SK-N-SH (cell line): ENCODE measurements at regions not wholly inside any gene's neighbourhood (a gene's known extent, or its start where the extent isn't known, plus 50 kb on each side); places are given as distances from the start of the nearest gene placed in this dataset.

Source experiments
- CTCF ChIA-PET: fragments of 300-600, 350-600 bp; formaldehyde crosslinking; extraction: SDS; loops from one replicate; lab custom pipeline; 2021; lab: Yijun Ruan, JAX
- POLR2A ChIA-PET: fragments of 350-600 bp; sonication (Branson Sonifier 250); formaldehyde crosslinking; extraction: SDS; loops from one replicate; lab custom pipeline; 2020; ENCODE audit warnings: antibody characterized with exemption, inconsistent platforms; lab: Yijun Ruan, JAX
- DNase-seq: peaks from one replicate; pipeline ENCODE4 v3.0.0; 2012
- H2AFZ ChIP-seq: fragments of 200-600 bp; sonication (generic); 2 replicates; pipeline ENCODE4 v1.8.1; 2016; ENCODE audit warnings: antibody characterized with exemption, mild to moderate bottlenecking, low read depth
- H3F3A ChIP-seq: fragments of 200-600 bp; sonication (generic); replicated peaks from 2 replicates; pipeline ENCODE3; 2016; ENCODE audit warnings: antibody characterized with exemption, mild to moderate bottlenecking; ENCODE audit not compliant: insufficient read depth
- H3K27ac ChIP-seq, 2 experiments: fragments of 200-500 bp in 1 of 2; fragments of 200-600 bp in 1 of 2; sonication (Bioruptor generic) in 1 of 2; sonication (generic), shearing (Covaris generic) in 1 of 2; 2 replicates each; pipeline versions ENCODE4 v1.5.1 to v1.6.1; 2014 to 2016; ENCODE audit warnings: low read depth in 2 of 2, inconsistent platforms in 1 of 2, low read length in 1 of 2, mild to moderate bottlenecking in 1 of 2, mixed read lengths in 1 of 2
- H3K27me3 ChIP-seq: fragments of 200-600 bp; sonication (generic), shearing (Covaris generic); 2 replicates; pipeline ENCODE4 v1.6.1; 2016; ENCODE audit warnings: mixed run types; ENCODE audit not compliant: insufficient read depth
- H3K36me3 ChIP-seq, 2 experiments: fragments of 200-500 bp in 1 of 2; fragments of 200-600 bp in 1 of 2; sonication (Bioruptor generic) in 1 of 2; sonication (generic) in 1 of 2; replicated peaks in 1 of 2; 2 replicates each; pipeline versions ENCODE3 to v1.5.1; 2014 to 2016; ENCODE audit warnings: low read length in 1 of 2, mild to moderate bottlenecking in 1 of 2; ENCODE audit not compliant: insufficient read depth in 2 of 2, control insufficient read depth in 1 of 2
- H3K4me1 ChIP-seq, 2 experiments: fragments of 200-500 bp in 1 of 2; fragments of 200-600 bp in 1 of 2; sonication (Bioruptor generic) in 1 of 2; sonication (generic), shearing (Covaris generic) in 1 of 2; 2 replicates each; pipeline versions ENCODE4 v1.5.1 to v1.6.1; 2014 to 2016; ENCODE audit warnings: low read depth in 1 of 2, low read length in 1 of 2, mixed run types in 1 of 2; ENCODE audit not compliant: insufficient read depth in 2 of 2, control insufficient read depth in 1 of 2
- H3K4me2 ChIP-seq: fragments of 200-600 bp; sonication (generic), shearing (Covaris generic); 2 replicates; pipeline ENCODE4 v1.6.1; 2017; ENCODE audit warnings: mixed run types
- H3K4me3 ChIP-seq, 2 experiments: fragments of 200-500 bp in 1 of 2; fragments of 200-600 bp in 1 of 2; sonication (Bioruptor generic) in 1 of 2; sonication (generic), shearing (Covaris generic) in 1 of 2; 2 replicates each; pipeline versions ENCODE4 v1.5.1 to v1.8.1; 2014 to 2016; ENCODE audit warnings: low read depth in 2 of 2, inconsistent platforms in 1 of 2, low read length in 1 of 2, mild to moderate bottlenecking in 1 of 2, mixed read lengths in 1 of 2, moderate library complexity in 1 of 2
- H3K79me2 ChIP-seq: fragments of 200-600 bp; sonication (generic); 2 replicates; pipeline ENCODE4 v1.8.1; 2017; ENCODE audit warnings: mild to moderate bottlenecking; ENCODE audit not compliant: insufficient read depth
- H3K9ac ChIP-seq: fragments of 200-600 bp; sonication (generic); 2 replicates; pipeline ENCODE4 v1.6.1; 2017; ENCODE audit warnings: mixed run types
- H3K9me2 ChIP-seq: fragments of 200-600 bp; sonication (generic); 2 replicates; pipeline ENCODE4 v1.6.1; 2017; ENCODE audit warnings: mixed run types
- H3K9me3 ChIP-seq: fragments of 200-600 bp; sonication (generic); 2 replicates; pipeline ENCODE4 v1.6.1; 2017; ENCODE audit warnings: mixed run types, mild to moderate bottlenecking, moderate library complexity
- H4K20me1 ChIP-seq: fragments of 200-600 bp; sonication (generic); 2 replicates; pipeline ENCODE4 v1.6.1; 2017; ENCODE audit warnings: mild to moderate bottlenecking, mixed run types; ENCODE audit not compliant: insufficient read depth
- ELF1 ChIP-seq: IDR thresholded peaks from 2 replicates; pipeline ENCODE4 v1.4.0; 2012
- EZH2phosphoT487 ChIP-seq: fragments of 200-600 bp; sonication (generic); IDR thresholded peaks from 2 replicates; pipeline ENCODE4 v1.6.1; 2017; ENCODE audit warnings: low read depth, mixed run types, mild to moderate bottlenecking, antibody characterized with exemption, moderate library complexity, borderline replicate concordance
- GATA2 ChIP-seq: sonication (generic); formaldehyde crosslinking; IDR thresholded peaks from 2 replicates; pipeline ENCODE4 v1.5.0; 2020; ENCODE audit warnings: mild to moderate bottlenecking, missing genetic modification reagents
- IRF3 ChIP-seq: fragments of 150-350 bp; IDR thresholded peaks from 2 replicates; pipeline ENCODE4 v1.6.1; 2016; ENCODE audit warnings: mild to moderate bottlenecking, low read depth, low read length
- MEF2A ChIP-seq: IDR thresholded peaks from 2 replicates; pipeline ENCODE4 v1.4.0; 2012; ENCODE audit warnings: low read depth, borderline replicate concordance
- MXI1 ChIP-seq: IDR thresholded peaks from 2 replicates; pipeline ENCODE4 v1.6.1; 2012; ENCODE audit warnings: mild to moderate bottlenecking, low read depth, low read length, improper control_type of control experiment
- PBX3 ChIP-seq: IDR thresholded peaks from 2 replicates; pipeline ENCODE4; 2012
- POLR2AphosphoS5 ChIP-seq: IDR thresholded peaks from 2 replicates; pipeline ENCODE4 v1.6.1; 2012; ENCODE audit warnings: low read depth, low read length
- RAD21 ChIP-seq: IDR thresholded peaks from 2 replicates; pipeline ENCODE4 v1.6.1; 2012; ENCODE audit warnings: mild to moderate bottlenecking, low read length
- RCOR1 ChIP-seq: fragments of 150-350 bp; IDR thresholded peaks from 2 replicates; pipeline ENCODE4 v1.6.1; 2017; ENCODE audit warnings: antibody characterized with exemption, low read length
- REST ChIP-seq: IDR thresholded peaks from 2 replicates; pipeline ENCODE4 v1.6.1; 2012; ENCODE audit warnings: mild to moderate bottlenecking, low read depth, low read length, moderate library complexity
- RFX5 ChIP-seq: IDR thresholded peaks from 2 replicates; pipeline ENCODE4 v1.6.1; 2012; ENCODE audit warnings: mild to moderate bottlenecking, improper control_type of control experiment, low read length
- SIN3A ChIP-seq: IDR thresholded peaks from 2 replicates; pipeline ENCODE4 v1.6.1; 2012; ENCODE audit warnings: low read depth, mild to moderate bottlenecking, low read length, moderate library complexity, borderline replicate concordance
- SMC3 ChIP-seq: IDR thresholded peaks from 2 replicates; pipeline ENCODE4 v1.6.1; 2012; ENCODE audit warnings: low read depth, low read length, improper control_type of control experiment
- TEAD4 ChIP-seq: IDR thresholded peaks from 2 replicates; pipeline ENCODE4 v1.4.0; 2012; ENCODE audit warnings: mild to moderate bottlenecking, borderline replicate concordance; ENCODE audit not compliant: insufficient read depth
- USF2 ChIP-seq: fragments of 150-350 bp; IDR thresholded peaks from 2 replicates; pipeline ENCODE4 v1.6.1; 2017; ENCODE audit warnings: antibody characterized with exemption, low read length, low read depth, borderline replicate concordance
- YY1 ChIP-seq: IDR thresholded peaks from 2 replicates; pipeline ENCODE4 v1.4.0; 2012; ENCODE audit warnings: low read depth, mild to moderate bottlenecking
- WGBS: methylation state at CpG from one replicate; pipeline ENCODE4 v1.1.6; 2017; ENCODE audit warnings: low lambda C conversion rate; 5-methylcytosine and 5-hydroxymethylcytosine counted together

GRCh38 chr5:89992201-89992600 is 417.4 kb downstream of the CETN3 start:
- no peak for DNase-seq
- Histone ChIP-seq H4K20me1 (no peaks in the 10 kb centered on the region), H3K4me3 (no peak overlapping the region), H3K79me2 (no peaks in the 10 kb centered on the region), H3F3A (no peaks in the 10 kb centered on the region), H3K27me3 (no peaks in the 10 kb centered on the region), H3K4me2 (no peak overlapping the region), H3K9me2 (no peaks in the 10 kb centered on the region), H3K27ac (no peak overlapping the region), H3K9me3 (no peaks in the 10 kb centered on the region), H3K36me3 (no peaks in the 10 kb centered on the region), H3K9ac (no peak overlapping the region), H3K4me1 (no peaks in the 10 kb centered on the region), H2AFZ (no peak overlapping the region)
- 55% methylated on average over 3 of the region's 3 CpGs for WGBS
- POLR2A ChIA-PET: no interaction called here
- CTCF ChIA-PET: no interaction called here
- TF ChIP-seq RFX5 (no peak), GATA2 (CRISPR knock-in tag) (no peak), MEF2A (no peak), MXI1 (no peak), REST (no peak), USF2 (no peak), RAD21 (no peak), PBX3 (no peak), SIN3A (no peak), SMC3 (no peak), IRF3 (no peak)

GRCh38 chr5:89991592-89991991 is 418.0 kb downstream of the CETN3 start:
- Histone ChIP-seq H3K27me3 (no peaks in the 10 kb centered on the region), H3K9me3 (no peaks in the 10 kb centered on the region), H4K20me1 (no peaks in the 10 kb centered on the region), H3K36me3 (no peaks in the 10 kb centered on the region), H3K9me2 (no peaks in the 10 kb centered on the region), H3K4me1 (no peaks in the 10 kb centered on the region), H3F3A (no peaks in the 10 kb centered on the region), H3K4me2 (no peak overlapping the region), H3K4me3 (no peak overlapping the region), H3K79me2 (no peaks in the 10 kb centered on the region), H3K27ac (no peak overlapping the region), H2AFZ (no peak overlapping the region), H3K9ac (no peak overlapping the region)
- ChIA-PET CTCF (no interaction called here), POLR2A (no interaction called here)
- WGBS: 76% methylated on average over 2 of the region's 2 CpGs
- TF ChIP-seq YY1 (no peak), TEAD4 (no peak), ELF1 (no peak), POLR2AphosphoS5 (no peak), RCOR1 (no peak), EZH2phosphoT487 (no peak), PBX3 (no peak), REST (no peak)
- DNase-seq: no peak
